ENCODE measurements at regions not wholly inside any gene's neighbourhood (a gene's known extent, or its start where the extent isn't known, plus 50 kb on each side); places are given as distances from the start of the nearest gene placed in this dataset.

GRCh38 chr9:118029425-118029824 is 325.2 kb downstream of the TLR4 start:
- no peak for TF ChIP-seq CTCF (IDR thresholded peaks at IDR 0.05; ENCODE audit: insufficient read depth, low read depth, low read length)
- TF ChIP-seq EZH2 (IDR thresholded peaks at IDR 0.05; ENCODE audit: insufficient read depth, low read length) = no peak

Data from astrocyte (in vitro differentiated cells and primary cell).